ENCODE measurements at regions not wholly inside any gene's neighbourhood (a gene's known extent, or its start where the extent isn't known, plus 50 kb on each side); places are given as distances from the start of the nearest gene placed in this dataset.

GRCh38 chr11:29844701-29845379 lies 172.0 kb downstream of the KCNA4 start:
- H3K27ac Mint-ChIP-seq, result no peak overlapping the region
- no peak overlapping the region for H3K4me3 Mint-ChIP-seq
- ATAC-seq (no peak), DNase-seq (no peak)
- no peaks in the 10 kb centered on the region for H3K36me3 Mint-ChIP-seq
- H3K27me3 Mint-ChIP-seq, result no peaks in the 10 kb centered on the region
- POLR2A ChIA-PET, result no interaction called here
- H3K9me3 Mint-ChIP-seq, result peaks cover 0 to 16% (median 2%) of the 10 kb centered on the region in 9 donors
- H3K4me1 Mint-ChIP-seq, result no peaks in the 10 kb centered on the region

- H3K9me3 Mint-ChIP-seq, result peaks cover 0 to 11% (median 2%) of the 10 kb centered on the region in 9 donors
These were observed 172.8 kb downstream of the KCNA4 start for GRCh38 chr11:29844031-29844430.

GRCh38 chr11:29842061-29842460 lies 174.8 kb downstream of the KCNA4 start:
- DNase-seq, result no peak
- H3K4me1 Mint-ChIP-seq, result no peaks in the 10 kb centered on the region
- H3K27ac Mint-ChIP-seq, result no peak overlapping the region
- POLR2A ChIA-PET, result no interaction called here
- no peak overlapping the region for H3K4me3 Mint-ChIP-seq
- peaks cover 0 to 7% (median 2%) of the 10 kb centered on the region in 9 donors for H3K9me3 Mint-ChIP-seq
- no peaks in the 10 kb centered on the region for H3K27me3 Mint-ChIP-seq
- H3K36me3 Mint-ChIP-seq, result no peaks in the 10 kb centered on the region
- no peak for ATAC-seq

More at GRCh38 chr11:29844031-29844430, 172.8 kb downstream of the KCNA4 start:
- H3K36me3 Mint-ChIP-seq, result no peaks in the 10 kb centered on the region
- no peaks in the 10 kb centered on the region for H3K27me3 Mint-ChIP-seq
- H3K27ac Mint-ChIP-seq, result no peak overlapping the region
- POLR2A ChIA-PET, result no interaction called here
- no peaks in the 10 kb centered on the region for H3K4me1 Mint-ChIP-seq
- no peak overlapping the region for H3K4me3 Mint-ChIP-seq
- DNase-seq, result no peak
- no peak for ATAC-seq

GRCh38 chr11:29826878-29827277 lies 190.0 kb downstream of the KCNA4 start:
- H3K4me1 Mint-ChIP-seq, result no peaks in the 10 kb centered on the region
- peaks cover 6 to 43% (median 16%) of the 10 kb centered on the region in 9 donors for H3K9me3 Mint-ChIP-seq
- POLR2A ChIA-PET, result no interaction called here
- H3K4me3 Mint-ChIP-seq, result no peak overlapping the region
- peaks cover 0 to 5% (median 0%) of the 10 kb centered on the region in 5 donors for H3K27me3 Mint-ChIP-seq
- ATAC-seq, result no peak
- peaks cover 0 to 6% (median 0%) of the 10 kb centered on the region in 3 donors for H3K36me3 Mint-ChIP-seq
- DNase-seq, result no peak
- H3K27ac Mint-ChIP-seq, result no peak overlapping the region

GRCh38 chr11:29816359-29816758 lies 200.5 kb downstream of the KCNA4 start:
- Mint-ChIP-seq H3K27me3 (no peaks in the 10 kb centered on the region), H3K4me3 (no peak overlapping the region), H3K4me1 (no peaks in the 10 kb centered on the region), H3K27ac (no peak overlapping the region), H3K9me3 (peaks cover 1 to 29% (median 10%) of the 10 kb centered on the region in 9 donors), H3K36me3 (no peaks in the 10 kb centered on the region)
- POLR2A ChIA-PET, result no interaction called here
- DNase-seq (no peak), ATAC-seq (no peak)

- no peak for DNase-seq
- POLR2A ChIA-PET, result no interaction called here
- Mint-ChIP-seq H3K4me3 (no peak overlapping the region), H3K4me1 (no peaks in the 10 kb centered on the region), H3K27ac (no peak overlapping the region), H3K27me3 (no peaks in the 10 kb centered on the region), H3K9me3 (peaks cover 0 to 30% (median 8%) of the 10 kb centered on the region in 9 donors), H3K36me3 (no peaks in the 10 kb centered on the region)
- ATAC-seq, result no peak
These were observed 207.7 kb downstream of the KCNA4 start for GRCh38 chr11:29809121-29809520.

GRCh38 chr11:29802522-29802921 lies 214.3 kb downstream of the KCNA4 start:
- no peak overlapping the region for H3K4me3 Mint-ChIP-seq
- no peak overlapping the region for H3K27ac Mint-ChIP-seq
- ATAC-seq (no peak), DNase-seq (no peak)
- H3K9me3 Mint-ChIP-seq, result peaks cover 0 to 9% (median 3%) of the 10 kb centered on the region in 9 donors
- no peaks in the 10 kb centered on the region for H3K4me1 Mint-ChIP-seq
- no peaks in the 10 kb centered on the region for H3K36me3 Mint-ChIP-seq
- H3K27me3 Mint-ChIP-seq, result no peaks in the 10 kb centered on the region
- POLR2A ChIA-PET, result no interaction called here

- ATAC-seq (no peak), DNase-seq (no peak)
- Mint-ChIP-seq H3K27me3 (no peaks in the 10 kb centered on the region), H3K27ac (no peak overlapping the region), H3K36me3 (no peaks in the 10 kb centered on the region), H3K9me3 (peaks cover 0 to 12% (median 3%) of the 10 kb centered on the region in 9 donors), H3K4me3 (no peak overlapping the region), H3K4me1 (no peaks in the 10 kb centered on the region)
- POLR2A ChIA-PET, result no interaction called here
These were observed 215.3 kb downstream of the KCNA4 start for GRCh38 chr11:29801561-29801960.

- POLR2A ChIA-PET, result no interaction called here
- Mint-ChIP-seq H3K27me3 (no peaks in the 10 kb centered on the region), H3K9me3 (peaks cover 0 to 27% (median 4%) of the 10 kb centered on the region in 9 donors), H3K27ac (no peak overlapping the region), H3K4me3 (no peak overlapping the region), H3K4me1 (no peaks in the 10 kb centered on the region), H3K36me3 (no peaks in the 10 kb centered on the region)
- ATAC-seq (no peak), DNase-seq (no peak)
These were observed 230.7 kb downstream of the KCNA4 start for GRCh38 chr11:29786092-29786491.

- ATAC-seq (no peak), DNase-seq (no peak)
- no peaks in the 10 kb centered on the region for H3K36me3 Mint-ChIP-seq
- POLR2A ChIA-PET, result no interaction called here
- H3K27ac Mint-ChIP-seq, result no peak overlapping the region
- no peaks in the 10 kb centered on the region for H3K27me3 Mint-ChIP-seq
- no peaks in the 10 kb centered on the region for H3K4me1 Mint-ChIP-seq
- H3K9me3 Mint-ChIP-seq, result peaks cover 0 to 36% (median 6%) of the 10 kb centered on the region in 9 donors
- no peak overlapping the region for H3K4me3 Mint-ChIP-seq
These were observed 233.3 kb downstream of the KCNA4 start for GRCh38 chr11:29783506-29783905.

- DNase-seq (no peak), ATAC-seq (no peak)
- POLR2A ChIA-PET, result no interaction called here
- Mint-ChIP-seq H3K36me3 (no peaks in the 10 kb centered on the region), H3K27ac (no peak overlapping the region), H3K27me3 (no peaks in the 10 kb centered on the region), H3K4me1 (no peaks in the 10 kb centered on the region), H3K4me3 (no peak overlapping the region), H3K9me3 (peaks cover 4 to 38% (median 8%) of the 10 kb centered on the region in 9 donors)
These were observed 234.4 kb downstream of the KCNA4 start for GRCh38 chr11:29782447-29782846.

GRCh38 chr11:29781268-29781667 lies 235.6 kb downstream of the KCNA4 start:
- Mint-ChIP-seq H3K27me3 (no peaks in the 10 kb centered on the region), H3K4me1 (no peaks in the 10 kb centered on the region), H3K36me3 (no peaks in the 10 kb centered on the region), H3K27ac (no peak overlapping the region), H3K9me3 (peaks cover 4 to 35% (median 10%) of the 10 kb centered on the region in 9 donors), H3K4me3 (no peak overlapping the region)
- POLR2A ChIA-PET, result no interaction called here
- DNase-seq, result no peak
- no peak for ATAC-seq

- H3K9me3 Mint-ChIP-seq, result peaks cover 4 to 30% (median 11%) of the 10 kb centered on the region in 9 donors
- H3K27me3 Mint-ChIP-seq, result no peaks in the 10 kb centered on the region
- DNase-seq (no peak), ATAC-seq (no peak)
- no peak overlapping the region for H3K27ac Mint-ChIP-seq
- no peaks in the 10 kb centered on the region for H3K4me1 Mint-ChIP-seq
- no peak overlapping the region for H3K4me3 Mint-ChIP-seq
- POLR2A ChIA-PET, result no interaction called here
- no peaks in the 10 kb centered on the region for H3K36me3 Mint-ChIP-seq
These were observed 236.1 kb downstream of the KCNA4 start for GRCh38 chr11:29780756-29781155.

- H3K4me3 Mint-ChIP-seq, result no peak overlapping the region
- ATAC-seq, result no peak
- no peak for DNase-seq
- no peak overlapping the region for H3K27ac Mint-ChIP-seq
- H3K4me1 Mint-ChIP-seq, result no peaks in the 10 kb centered on the region
- no peaks in the 10 kb centered on the region for H3K36me3 Mint-ChIP-seq
- H3K27me3 Mint-ChIP-seq, result no peaks in the 10 kb centered on the region
- POLR2A ChIA-PET, result no interaction called here
- peaks cover 0 to 24% (median 10%) of the 10 kb centered on the region in 9 donors for H3K9me3 Mint-ChIP-seq
These were observed 243.1 kb downstream of the KCNA4 start for GRCh38 chr11:29773656-29774264.
